LNCAP (cell line): ENCODE measurements at regions not wholly inside any gene's neighbourhood (a gene's known extent, or its start where the extent isn't known, plus 50 kb on each side); places are given as distances from the start of the nearest gene placed in this dataset.

Source experiments
- CTCF ChIP-seq: fragments of 450-650 bp; IDR thresholded peaks from 2 replicates; pipeline ENCODE4 v1.5.1; 2017; ENCODE audit warnings: mild to moderate bottlenecking

DNA sequence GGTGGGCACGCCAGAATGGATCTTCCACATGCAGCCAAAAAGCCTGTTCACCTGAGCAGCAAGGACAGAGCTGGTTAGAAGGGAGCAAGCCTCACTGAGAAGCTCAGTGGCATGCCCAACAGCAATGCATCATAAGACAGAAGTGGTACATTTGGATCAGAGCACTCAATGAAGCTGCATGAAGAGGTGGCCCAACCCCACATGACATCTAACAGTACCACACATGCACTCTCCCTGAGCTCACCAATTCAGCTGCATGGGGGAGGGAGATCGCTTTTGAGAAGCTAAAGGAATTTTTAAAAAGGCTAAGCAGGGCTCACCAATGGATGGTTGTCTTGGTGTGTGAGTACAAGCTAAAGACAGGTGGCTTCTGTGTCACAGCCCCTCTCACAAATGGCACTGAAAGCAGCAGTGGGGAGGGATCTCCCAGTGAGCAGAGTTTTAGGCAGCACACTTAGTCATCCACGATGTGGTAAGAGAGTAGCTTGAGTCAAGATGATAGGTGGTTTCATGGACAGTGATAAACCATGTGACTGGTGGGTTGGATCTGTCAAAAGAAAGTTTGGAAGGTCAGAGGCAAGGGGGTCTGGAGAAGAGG lies 166.6 kb upstream of the TAB2 start:
- TF ChIP-seq CTCF, result no peak

DNA sequence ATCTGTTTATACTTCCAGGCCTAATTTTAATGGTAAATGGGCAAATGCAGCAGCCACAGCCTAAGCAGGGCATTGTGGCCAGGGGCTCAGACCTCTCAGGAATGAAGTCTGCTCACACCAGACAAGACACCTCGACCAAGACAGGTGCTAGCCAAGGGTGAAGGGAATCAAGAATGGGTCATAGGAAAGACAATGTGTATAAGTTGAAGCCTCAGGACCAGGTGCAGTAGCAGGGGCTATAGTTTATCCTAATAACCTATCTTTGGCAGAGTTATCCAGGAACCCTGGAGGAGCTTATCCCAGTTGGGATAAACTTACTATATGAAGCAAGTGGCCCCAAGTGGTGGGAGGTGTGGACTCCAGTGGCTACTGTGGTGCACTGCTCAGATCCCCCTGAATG lies 165.0 kb upstream of the TAB2 start:
- no peak for TF ChIP-seq CTCF

- no peak for TF ChIP-seq CTCF
Measured at GRCh38 chr6:149153100-149153499, 164.4 kb upstream of the TAB2 start.

DNA sequence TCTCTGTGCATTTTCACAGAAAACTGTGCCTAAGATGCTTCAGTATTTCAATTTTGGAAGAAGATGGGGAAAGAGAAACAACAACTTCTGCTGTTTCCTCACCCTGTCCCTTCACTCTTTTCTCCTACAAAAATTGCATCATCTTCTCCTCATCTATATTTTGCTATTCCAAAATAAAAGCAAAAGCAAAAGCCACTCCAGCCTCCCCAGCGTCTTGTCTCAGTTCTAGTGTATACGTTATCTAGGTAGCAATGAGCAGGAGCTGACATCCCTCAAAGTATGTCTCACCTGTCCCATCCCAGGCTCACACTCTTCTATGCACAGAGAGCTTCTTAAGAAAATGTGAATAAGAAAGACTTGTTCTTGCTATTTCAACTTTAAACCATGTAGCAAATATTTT lies 163.8 kb upstream of the TAB2 start:
- TF ChIP-seq CTCF, result no peak

DNA sequence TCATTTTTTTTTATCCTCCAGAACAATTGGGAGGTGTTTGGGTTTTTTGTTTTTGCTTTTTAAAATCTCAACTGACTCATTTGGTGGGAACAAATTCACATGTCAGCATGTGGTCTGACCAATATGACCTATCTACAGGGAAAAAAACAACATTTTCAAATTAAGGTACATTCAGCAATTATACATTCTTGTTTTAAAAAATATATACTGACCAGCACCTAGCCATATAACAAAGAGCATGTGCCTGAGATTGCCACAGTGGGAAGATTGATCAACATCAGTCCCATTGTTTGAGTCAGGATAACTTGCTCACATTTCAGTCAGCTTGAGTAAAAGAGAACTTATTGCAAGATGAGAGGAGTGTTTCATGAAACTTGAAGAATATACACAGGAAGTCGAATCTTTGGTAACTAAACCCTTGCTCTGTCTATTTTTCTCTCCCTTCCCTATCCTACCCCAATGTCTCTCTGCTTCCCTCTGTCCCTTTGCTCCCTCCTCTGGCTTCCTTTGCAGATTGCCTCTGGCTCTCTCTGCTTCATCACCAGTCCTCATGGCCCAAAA lies 163.2 kb upstream of the TAB2 start:
- no peak for TF ChIP-seq CTCF

DNA sequence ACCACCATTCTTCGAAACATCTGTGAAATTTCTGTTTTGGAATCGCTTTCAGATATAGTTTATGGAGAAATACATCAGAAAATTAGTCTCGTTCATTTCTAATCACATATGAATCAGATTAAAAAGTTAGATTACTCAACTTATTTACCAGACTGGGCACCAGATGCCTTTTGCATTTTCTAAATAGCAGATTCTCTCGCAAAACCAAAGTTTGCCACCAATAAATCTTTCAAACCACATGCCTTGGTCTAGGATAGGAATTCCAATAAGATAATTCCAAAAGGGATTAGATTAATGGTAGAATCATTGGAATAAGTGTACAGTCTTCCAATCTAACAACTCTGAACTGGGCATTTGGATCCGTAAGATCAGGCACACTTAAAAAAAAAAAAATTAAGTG lies 160.4 kb upstream of the TAB2 start:
- no peak for TF ChIP-seq CTCF

- no peak for TF ChIP-seq CTCF
Measured at GRCh38 chr6:149158076-149158475, 159.4 kb upstream of the TAB2 start.

DNA sequence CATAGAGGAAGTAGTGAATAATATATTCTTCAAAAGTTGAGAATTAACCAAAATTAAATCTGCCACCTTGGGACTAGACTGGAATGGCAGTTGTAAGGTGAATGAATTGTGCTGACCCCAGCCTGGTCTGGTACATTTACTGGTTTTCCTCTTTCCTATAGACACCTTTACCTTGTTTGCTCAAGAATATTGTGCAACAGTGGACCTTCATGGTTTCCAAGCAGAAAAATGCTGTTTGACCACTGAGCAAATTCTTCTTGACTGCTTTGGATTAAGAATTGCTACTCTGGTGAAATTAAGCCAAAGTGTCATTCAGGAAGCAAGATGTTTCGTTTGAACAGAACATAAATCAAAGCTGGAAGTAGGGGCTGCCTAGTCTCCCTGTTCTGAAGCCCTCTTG lies 156.6 kb upstream of the TAB2 start:
- no peak for TF ChIP-seq CTCF
